ENCODE measurements at regions not wholly inside any gene's neighbourhood (a gene's known extent, or its start where the extent isn't known, plus 50 kb on each side); places are given as distances from the start of the nearest gene placed in this dataset.
"Not testable (repeated sequence)": the region's sequence is repeated elsewhere in the genome, so short reads cannot be mapped to it uniquely, and the experiment has no call there.

- FAIRE-seq; DNase-seq (ENCODE audit: low spot score): not testable (repeated sequence)
Observed at GRCh38 chr15:21357056-21357455, 83.2 kb downstream of the POTEB3 start.

- not testable (repeated sequence) for FAIRE-seq; DNase-seq (ENCODE audit: low spot score)
Observed at GRCh38 chr15:21355944-21356343, 84.4 kb downstream of the POTEB3 start.

GRCh38 chr15:21354597-21354996 lies 85.7 kb downstream of the POTEB3 start:
- FAIRE-seq; DNase-seq (ENCODE audit: low spot score): not testable (repeated sequence)

GRCh38 chr15:21352670-21353318 lies 87.5 kb downstream of the POTEB3 start:
- DNase-seq (ENCODE audit: low spot score); FAIRE-seq: not testable (repeated sequence)

- DNase-seq (ENCODE audit: low spot score); FAIRE-seq: not testable (repeated sequence)
Observed at GRCh38 chr15:21344960-21345359, 95.3 kb downstream of the POTEB3 start.

- not testable (repeated sequence) for FAIRE-seq; DNase-seq (ENCODE audit: low spot score)
Observed at GRCh38 chr15:21344500-21344899, 95.8 kb downstream of the POTEB3 start.

GRCh38 chr15:21337028-21337427 lies 103.3 kb downstream of the POTEB3 start:
- not testable (repeated sequence) for FAIRE-seq; DNase-seq (ENCODE audit: low spot score)

- DNase-seq (ENCODE audit: low spot score); FAIRE-seq: not testable (repeated sequence)
Observed at GRCh38 chr15:21324720-21325460, 115.4 kb downstream of the POTEB3 start.

GRCh38 chr15:21284353-21284752 lies 155.9 kb downstream of the POTEB3 start:
- peak; percentile 69 for FAIRE-seq
- DNase-seq (ENCODE audit: low spot score), result not testable (repeated sequence)

GRCh38 chr15:21283210-21283609 lies 157.1 kb downstream of the POTEB3 start:
- FAIRE-seq; DNase-seq (ENCODE audit: low spot score): not testable (repeated sequence)

GRCh38 chr15:21280272-21280671 lies 160.0 kb downstream of the POTEB3 start:
- FAIRE-seq; DNase-seq (ENCODE audit: low spot score): not testable (repeated sequence)

GRCh38 chr15:21272176-21272982 lies 167.9 kb downstream of the POTEB3 start:
- peak; percentile 82 for FAIRE-seq

GRCh38 chr15:21271566-21271965 lies 168.7 kb downstream of the POTEB3 start:
- FAIRE-seq, result no peak
- peak; percentile 6 for DNase-seq (ENCODE audit: low spot score)

More at GRCh38 chr15:21272176-21272982, 167.9 kb downstream of the POTEB3 start:
- peak; percentile 44 for DNase-seq (ENCODE audit: low spot score)

- DNase-seq (ENCODE audit: low spot score) (no peak), FAIRE-seq (no peak)
Observed at GRCh38 chr15:21270474-21270873, 169.8 kb downstream of the POTEB3 start.

- FAIRE-seq; DNase-seq (ENCODE audit: low spot score): not testable (repeated sequence)
Observed at GRCh38 chr15:21269673-21270072, 170.6 kb downstream of the POTEB3 start.

GRCh38 chr15:21269121-21269520 lies 171.2 kb downstream of the POTEB3 start:
- FAIRE-seq, result no peak
- no peak for DNase-seq (ENCODE audit: low spot score)

GRCh38 chr15:21268436-21268940 lies 171.8 kb downstream of the POTEB3 start:
- DNase-seq (ENCODE audit: low spot score) (no peak), FAIRE-seq (no peak)

GRCh38 chr15:21267671-21268395 lies 172.5 kb downstream of the POTEB3 start:
- peak; percentile 3 for DNase-seq (ENCODE audit: low spot score)
- no peak for FAIRE-seq

- FAIRE-seq (no peak), DNase-seq (ENCODE audit: low spot score) (peak; percentile 3)
Observed at GRCh38 chr15:21267226-21267625, 173.1 kb downstream of the POTEB3 start.

- FAIRE-seq, result not testable (repeated sequence)
Observed at GRCh38 chr15:21265628-21266027, 174.7 kb downstream of the POTEB3 start.

More at GRCh38 chr15:21265628-21266027, 174.7 kb downstream of the POTEB3 start:
- DNase-seq (ENCODE audit: low spot score), result not testable (repeated sequence)
